ENCODE measurements at regions not wholly inside any gene's neighbourhood (a gene's known extent, or its start where the extent isn't known, plus 50 kb on each side); places are given as distances from the start of the nearest gene placed in this dataset.

DNA sequence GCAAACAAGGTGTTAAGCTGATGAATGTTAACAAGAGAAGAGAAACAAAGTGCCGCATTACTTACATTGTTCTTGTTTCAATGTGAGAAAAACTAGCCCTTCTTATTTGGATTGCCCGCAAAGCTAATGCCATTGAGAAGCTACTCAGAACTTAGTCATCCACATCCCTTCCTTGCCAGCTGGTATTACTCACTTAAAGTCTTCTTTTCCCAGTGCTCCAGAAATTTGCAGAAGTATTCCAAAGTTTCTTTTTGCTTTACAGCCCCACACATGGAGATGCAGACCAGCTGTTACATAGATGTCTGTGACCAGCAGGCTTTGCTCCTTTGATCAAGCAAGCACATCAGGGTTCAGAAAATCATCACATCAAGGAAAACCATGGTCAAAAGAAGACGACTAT lies 529.0 kb downstream of the TBC1D32 start (continued):
- no peak for TF ChIP-seq FOXJ3 (CRISPR knock-in tag; IDR thresholded peaks at IDR 0.05; ENCODE audit: borderline replicate concordance)
- TF ChIP-seq, protein P1, sequence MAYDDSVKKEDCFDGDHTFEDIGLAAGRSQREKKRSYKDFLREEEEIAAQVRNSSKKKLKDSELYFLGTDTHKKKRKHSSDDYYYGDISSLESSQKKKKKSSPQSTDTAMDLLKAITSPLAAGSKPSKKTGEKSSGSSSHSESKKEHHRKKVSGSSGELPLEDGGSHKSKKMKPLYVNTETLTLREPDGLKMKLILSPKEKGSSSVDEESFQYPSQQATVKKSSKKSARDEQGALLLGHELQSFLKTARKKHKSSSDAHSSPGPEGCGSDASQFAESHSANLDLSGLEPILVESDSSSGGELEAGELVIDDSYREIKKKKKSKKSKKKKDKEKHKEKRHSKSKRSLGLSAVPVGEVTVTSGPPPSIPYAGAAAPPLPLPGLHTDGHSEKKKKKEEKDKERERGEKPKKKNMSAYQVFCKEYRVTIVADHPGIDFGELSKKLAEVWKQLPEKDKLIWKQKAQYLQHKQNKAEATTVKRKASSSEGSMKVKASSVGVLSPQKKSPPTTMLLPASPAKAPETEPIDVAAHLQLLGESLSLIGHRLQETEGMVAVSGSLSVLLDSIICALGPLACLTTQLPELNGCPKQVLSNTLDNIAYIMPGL (CRISPR knock-in tag; IDR thresholded peaks at IDR 0.05), result no peak
- no peak for TF ChIP-seq CREB1 (CRISPR knock-in tag; IDR thresholded peaks at IDR 0.05)

DNA sequence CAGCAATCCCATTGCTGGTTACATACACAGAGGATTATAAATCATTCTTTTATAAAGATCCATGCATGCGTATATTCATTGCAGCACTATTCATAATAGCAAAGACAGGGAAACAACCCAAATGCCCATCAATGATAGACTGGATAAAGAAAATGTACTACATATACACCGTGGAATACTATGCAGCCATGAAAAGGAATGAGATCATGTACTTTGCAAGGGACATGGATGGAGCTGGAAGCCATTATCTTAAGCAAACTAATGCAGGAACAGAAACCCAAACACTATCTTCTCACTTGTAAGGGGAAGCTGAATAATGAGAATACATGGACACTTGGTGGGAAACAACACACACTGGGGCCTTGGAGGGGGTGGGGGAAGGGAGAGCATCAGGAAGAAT lies 529.7 kb downstream of the TBC1D32 start:
- no peak for TF ChIP-seq NR2C2 (CRISPR knock-in tag; IDR thresholded peaks at IDR 0.05)
- TF ChIP-seq HMGA2 (CRISPR knock-in tag; IDR thresholded peaks at IDR 0.05), result no peak
- no peak for TF ChIP-seq GTF2I (CRISPR knock-in tag; conservative IDR thresholded peaks at IDR 0.05)
- H3K27ac Mint-ChIP-seq, result no peak overlapping the region
- H3K27me3 Mint-ChIP-seq (ENCODE audit: low read depth), result no peaks in the 10 kb centered on the region
- H3K4me3 Mint-ChIP-seq, result no peak overlapping the region
- ATAC-seq (no peak), DNase-seq (ENCODE audit: low spot score) (no peak)
- ChIA-PET POLR2A (no interaction called here), CTCF (no interaction called here)
- peaks cover 6% of the 10 kb centered on the region for H3K36me3 Mint-ChIP-seq
- 0 out of 2 replicates have a peak, but pooled peaks cover 2% of the 10 kb centered on the region for H3K4me1 Mint-ChIP-seq
- H3K9me3 Mint-ChIP-seq, result peaks cover 20% of the 10 kb centered on the region

GRCh38 chr6:120786682-120787081 lies 547.6 kb downstream of the TBC1D32 start:
- Mint-ChIP-seq H3K27me3 (ENCODE audit: low read depth) (no peaks in the 10 kb centered on the region), H3K4me3 (no peak overlapping the region), H3K36me3 (no peaks in the 10 kb centered on the region), H3K4me1 (no peaks in the 10 kb centered on the region), H3K27ac (no peak overlapping the region), H3K9me3 (no peaks in the 10 kb centered on the region; the same call in 1 of the 2 replicates)
- no peak for ATAC-seq
- POLR2A ChIA-PET, result no interaction called here
- CTCF ChIA-PET, result no interaction called here
- TF ChIP-seq, protein P2, sequence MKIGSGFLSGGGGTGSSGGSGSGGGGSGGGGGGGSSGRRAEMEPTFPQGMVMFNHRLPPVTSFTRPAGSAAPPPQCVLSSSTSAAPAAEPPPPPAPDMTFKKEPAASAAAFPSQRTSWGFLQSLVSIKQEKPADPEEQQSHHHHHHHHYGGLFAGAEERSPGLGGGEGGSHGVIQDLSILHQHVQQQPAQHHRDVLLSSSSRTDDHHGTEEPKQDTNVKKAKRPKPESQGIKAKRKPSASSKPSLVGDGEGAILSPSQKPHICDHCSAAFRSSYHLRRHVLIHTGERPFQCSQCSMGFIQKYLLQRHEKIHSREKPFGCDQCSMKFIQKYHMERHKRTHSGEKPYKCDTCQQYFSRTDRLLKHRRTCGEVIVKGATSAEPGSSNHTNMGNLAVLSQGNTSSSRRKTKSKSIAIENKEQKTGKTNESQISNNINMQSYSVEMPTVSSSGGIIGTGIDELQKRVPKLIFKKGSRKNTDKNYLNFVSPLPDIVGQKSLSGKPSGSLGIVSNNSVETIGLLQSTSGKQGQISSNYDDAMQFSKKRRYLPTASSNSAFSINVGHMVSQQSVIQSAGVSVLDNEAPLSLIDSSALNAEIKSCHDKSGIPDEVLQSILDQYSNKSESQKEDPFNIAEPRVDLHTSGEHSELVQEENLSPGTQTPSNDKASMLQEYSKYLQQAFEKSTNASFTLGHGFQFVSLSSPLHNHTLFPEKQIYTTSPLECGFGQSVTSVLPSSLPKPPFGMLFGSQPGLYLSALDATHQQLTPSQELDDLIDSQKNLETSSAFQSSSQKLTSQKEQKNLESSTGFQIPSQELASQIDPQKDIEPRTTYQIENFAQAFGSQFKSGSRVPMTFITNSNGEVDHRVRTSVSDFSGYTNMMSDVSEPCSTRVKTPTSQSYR (CRISPR knock-in tag; IDR thresholded peaks at IDR 0.05), result no peak
- TF ChIP-seq ATF1 (CRISPR knock-in tag; IDR thresholded peaks at IDR 0.05) (no peak), CREM (CRISPR knock-in tag; IDR thresholded peaks at IDR 0.05) (no peak), ZNF416 (CRISPR knock-in tag; IDR thresholded peaks at IDR 0.05) (no peak), RELA (CRISPR knock-in tag; IDR thresholded peaks at IDR 0.05; ENCODE audit: borderline replicate concordance) (no peak), AFF4 (CRISPR knock-in tag; IDR thresholded peaks at IDR 0.05; ENCODE audit: borderline replicate concordance) (no peak), IRF2 (CRISPR knock-in tag; IDR thresholded peaks at IDR 0.05; ENCODE audit: borderline replicate concordance, low read depth) (no peak), ZNF138 (CRISPR knock-in tag; conservative IDR thresholded peaks at IDR 0.05) (no peak), ESRRA (CRISPR knock-in tag; IDR thresholded peaks at IDR 0.05; ENCODE audit: borderline replicate concordance) (no peak), FOXP1 (CRISPR knock-in tag; IDR thresholded peaks at IDR 0.05; ENCODE audit: borderline replicate concordance) (no peak), JUN (CRISPR knock-in tag; IDR thresholded peaks at IDR 0.05) (no peak), ZNF396 (CRISPR knock-in tag; IDR thresholded peaks at IDR 0.05; ENCODE audit: borderline replicate concordance) (no peak)
- TF ChIP-seq, protein P3, sequence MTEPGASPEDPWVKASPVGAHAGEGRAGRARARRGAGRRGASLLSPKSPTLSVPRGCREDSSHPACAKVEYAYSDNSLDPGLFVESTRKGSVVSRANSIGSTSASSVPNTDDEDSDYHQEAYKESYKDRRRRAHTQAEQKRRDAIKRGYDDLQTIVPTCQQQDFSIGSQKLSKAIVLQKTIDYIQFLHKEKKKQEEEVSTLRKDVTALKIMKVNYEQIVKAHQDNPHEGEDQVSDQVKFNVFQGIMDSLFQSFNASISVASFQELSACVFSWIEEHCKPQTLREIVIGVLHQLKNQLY (CRISPR knock-in tag; IDR thresholded peaks at IDR 0.05), result no peak
- DNase-seq (ENCODE audit: low spot score), result no peak
